IMR-90 (cell line): ENCODE measurements at regions not wholly inside any gene's neighbourhood (a gene's known extent, or its start where the extent isn't known, plus 50 kb on each side); places are given as distances from the start of the nearest gene placed in this dataset.

Experiments
- CTCF ChIP-seq: conservative IDR thresholded peaks from 2 replicates; pipeline ENCODE4 v1.5.1; 2012; ENCODE audit warnings: mild to moderate bottlenecking, low read depth, low read length, improper control_type of control experiment
- POLR2A ChIP-seq: IDR thresholded peaks from 2 replicates; pipeline ENCODE4 v1.6.1; 2012; ENCODE audit warnings: mild to moderate bottlenecking, low read depth, low read length
- RCOR1 ChIP-seq: IDR thresholded peaks from 2 replicates; pipeline ENCODE4 v1.6.1; 2012; ENCODE audit warnings: mild to moderate bottlenecking, low read length, improper control_type of control experiment; ENCODE audit not compliant: insufficient replicate concordance
- RFX5 ChIP-seq: IDR thresholded peaks from 2 replicates; pipeline ENCODE4 v1.8.0; 2012; ENCODE audit warnings: low read depth, mild to moderate bottlenecking, low read length, moderate library complexity
- USF2 ChIP-seq: fragments of 150-350 bp; IDR thresholded peaks from 2 replicates; pipeline ENCODE4 v1.6.1; 2017; ENCODE audit warnings: mild to moderate bottlenecking, antibody characterized with exemption, low read length, low read depth

- TF ChIP-seq CTCF (no peak), USF2 (no peak), POLR2A (no peak), RCOR1 (no peak), RFX5 (no peak)
Observed at GRCh38 chr12:108418164-108418890, 79.2 kb upstream of the CMKLR1 start.
